ENCODE measurements at regions not wholly inside any gene's neighbourhood (a gene's known extent, or its start where the extent isn't known, plus 50 kb on each side); places are given as distances from the start of the nearest gene placed in this dataset.

GRCh38 chr13:59447846-59448620, 715.7 kb downstream of the DIAPH3 start:
- Histone ChIP-seq H3K4me2 (no peak overlapping the region), H4K20me1 (no peaks in the 10 kb centered on the region), H3K9me3 (replicated peaks in 1 of 11) (no peaks in the 10 kb centered on the region), H3K9ac (no peak overlapping the region), H3K4me3 (no peak overlapping the region), H3K27ac (no peak overlapping the region), H3K4me1 (peaks cover 0 to 44% (median 18%) of the 10 kb centered on the region in 10 experiments; a peak in 16 of 20 replicates), H3K27me3 (no peaks in the 10 kb centered on the region), H3K36me3 (no peaks in the 10 kb centered on the region)
- TF ChIP-seq Cebpa-rat (IDR thresholded peaks at IDR 0.05): no peak

DNA sequence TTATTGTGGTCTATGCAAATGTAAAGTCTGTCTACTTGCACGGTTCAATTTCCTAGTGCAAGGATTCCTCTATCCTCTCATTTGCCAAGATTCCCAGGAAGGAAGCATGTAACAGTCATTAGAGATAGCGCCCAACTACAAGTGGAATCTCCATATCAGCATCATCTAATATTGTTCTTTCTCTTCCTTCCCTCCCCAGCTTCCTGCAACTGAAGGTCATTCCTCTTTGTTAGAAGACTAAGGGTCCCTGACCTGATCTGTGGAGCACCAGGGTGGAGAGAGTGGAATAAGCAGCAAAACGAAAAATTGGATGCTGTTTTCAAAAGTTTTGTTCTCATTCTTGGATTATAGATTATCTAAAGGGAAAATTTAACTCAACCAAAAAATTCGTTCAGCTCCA, 714.0 kb downstream of the DIAPH3 start:
- Histone ChIP-seq H3K9me3 (replicated peaks in 1 of 11) (no peaks in the 10 kb centered on the region), H3K36me3 (no peaks in the 10 kb centered on the region), H4K20me1 (no peaks in the 10 kb centered on the region), H3K27me3 (no peaks in the 10 kb centered on the region), H3K4me2 (no peak overlapping the region), H3K27ac (no peak overlapping the region), H3K9ac (no peak overlapping the region), H3K4me3 (no peak overlapping the region), H3K4me1 (peaks cover 0 to 61% (median 22%) of the 10 kb centered on the region in 10 experiments; a peak in 16 of 20 replicates)
- TF ChIP-seq Cebpa-rat (IDR thresholded peaks at IDR 0.05): no peak

- Histone ChIP-seq H3K27ac (no peak overlapping the region), H3K9me3 (replicated peaks in 1 of 11) (no peaks in the 10 kb centered on the region), H3K4me1 (peaks cover 0 to 66% (median 22%) of the 10 kb centered on the region in 10 experiments; a peak in 16 of 20 replicates), H4K20me1 (no peaks in the 10 kb centered on the region), H3K36me3 (no peaks in the 10 kb centered on the region), H3K9ac (no peak overlapping the region), H3K27me3 (no peaks in the 10 kb centered on the region), H3K4me3 (no peak overlapping the region), H3K4me2 (peak overlapping the region in 2 of 11 experiments; percentile 85 to 89; a peak in 3 of 22 replicates)
- no peak for TF ChIP-seq Cebpa-rat (IDR thresholded peaks at IDR 0.05)
Observed at GRCh38 chr13:59450229-59450628, 713.5 kb downstream of the DIAPH3 start.

DNA sequence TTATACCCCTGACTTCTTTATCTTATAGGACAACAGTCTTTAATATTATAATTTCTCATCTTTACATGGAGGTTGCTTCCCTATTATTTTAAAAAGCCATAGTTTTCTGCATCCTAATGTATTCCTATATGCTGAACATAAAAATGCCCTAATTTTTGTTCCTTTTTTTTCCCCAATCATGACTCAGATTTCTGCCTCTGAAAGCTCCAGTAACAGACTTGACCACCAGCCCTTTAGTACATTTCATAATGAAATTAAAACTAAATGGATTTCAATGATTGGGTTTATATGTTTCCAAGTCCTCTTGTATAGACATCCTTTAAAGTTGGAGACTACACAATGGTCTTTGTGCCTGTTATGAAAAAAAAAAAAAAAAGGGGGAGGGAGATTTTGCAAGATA, 712.5 kb downstream of the DIAPH3 start:
- Histone ChIP-seq H3K4me2 (peak overlapping the region in 6 of 11 experiments; percentile 69 to 89 (median 78); a peak in 10 of 22 replicates), H3K27me3 (no peaks in the 10 kb centered on the region), H3K27ac (no peak overlapping the region), H3K4me3 (no peak overlapping the region), H3K9ac (no peak overlapping the region), H4K20me1 (no peaks in the 10 kb centered on the region), H3K4me1 (peaks cover 0 to 66% (median 22%) of the 10 kb centered on the region in 10 experiments; a peak in 16 of 20 replicates), H3K36me3 (no peaks in the 10 kb centered on the region), H3K9me3 (replicated peaks in 1 of 11) (no peaks in the 10 kb centered on the region)
- no peak for TF ChIP-seq Cebpa-rat (IDR thresholded peaks at IDR 0.05)

DNA sequence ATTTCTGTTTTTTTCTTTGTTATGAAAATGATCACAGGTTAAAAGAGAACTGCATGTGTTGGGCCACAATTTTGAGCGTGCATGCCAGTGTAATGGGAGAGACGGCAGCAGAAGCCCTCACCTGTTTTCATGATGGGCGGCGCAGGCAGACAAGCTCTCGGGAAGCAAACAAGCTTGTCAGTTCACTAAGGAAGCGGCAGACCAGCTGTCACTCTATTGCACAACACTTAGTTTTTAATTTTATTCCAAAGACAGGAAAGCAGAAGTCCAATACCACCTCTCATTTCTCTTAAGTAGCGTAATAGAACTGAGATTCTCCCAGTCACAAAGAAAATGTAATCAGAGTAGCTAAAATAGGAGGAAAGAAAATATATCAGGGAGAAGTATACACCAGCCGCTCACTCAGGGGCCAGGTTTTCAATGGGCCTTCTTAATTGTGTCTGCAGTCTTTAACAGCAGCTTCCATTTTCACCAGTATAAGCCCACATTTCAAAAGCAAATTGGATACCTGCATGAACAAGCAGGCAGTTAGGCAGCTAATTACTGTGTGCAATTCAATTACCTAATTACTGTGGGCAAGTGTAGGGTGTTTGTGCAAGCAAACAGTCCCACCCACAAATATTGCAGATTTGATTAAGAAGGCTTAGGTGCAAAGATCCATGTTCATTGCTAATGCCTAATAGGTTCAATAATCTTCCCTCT, 711.4 kb downstream of the DIAPH3 start:
- H3K4me3 ChIP-seq: no peak overlapping the region; a peak in 1 of 20 replicates
- peak; percentile 43 to 97 (median 81); a peak in 18 of 22 replicates for TF ChIP-seq Cebpa-rat (IDR thresholded peaks at IDR 0.05)
- H3K27me3 ChIP-seq: no peaks in the 10 kb centered on the region
- peaks cover 0 to 58% (median 22%) of the 10 kb centered on the region in 10 experiments; a peak in 16 of 20 replicates for H3K4me1 ChIP-seq
- H4K20me1 ChIP-seq: no peaks in the 10 kb centered on the region
- no peaks in the 10 kb centered on the region for H3K36me3 ChIP-seq
- no peaks in the 10 kb centered on the region for H3K9me3 ChIP-seq (replicated peaks in 1 of 11)
- peak overlapping the region in 6 of 11 experiments; percentile 20 to 50 (median 43); a peak in 11 of 22 replicates for H3K27ac ChIP-seq
- H3K9ac ChIP-seq: no peak overlapping the region; a peak in 1 of 22 replicates
- H3K4me2 ChIP-seq: peak overlapping the region in 8 of 11 experiments; percentile 18 to 89 (median 74); a peak in 15 of 22 replicates

DNA sequence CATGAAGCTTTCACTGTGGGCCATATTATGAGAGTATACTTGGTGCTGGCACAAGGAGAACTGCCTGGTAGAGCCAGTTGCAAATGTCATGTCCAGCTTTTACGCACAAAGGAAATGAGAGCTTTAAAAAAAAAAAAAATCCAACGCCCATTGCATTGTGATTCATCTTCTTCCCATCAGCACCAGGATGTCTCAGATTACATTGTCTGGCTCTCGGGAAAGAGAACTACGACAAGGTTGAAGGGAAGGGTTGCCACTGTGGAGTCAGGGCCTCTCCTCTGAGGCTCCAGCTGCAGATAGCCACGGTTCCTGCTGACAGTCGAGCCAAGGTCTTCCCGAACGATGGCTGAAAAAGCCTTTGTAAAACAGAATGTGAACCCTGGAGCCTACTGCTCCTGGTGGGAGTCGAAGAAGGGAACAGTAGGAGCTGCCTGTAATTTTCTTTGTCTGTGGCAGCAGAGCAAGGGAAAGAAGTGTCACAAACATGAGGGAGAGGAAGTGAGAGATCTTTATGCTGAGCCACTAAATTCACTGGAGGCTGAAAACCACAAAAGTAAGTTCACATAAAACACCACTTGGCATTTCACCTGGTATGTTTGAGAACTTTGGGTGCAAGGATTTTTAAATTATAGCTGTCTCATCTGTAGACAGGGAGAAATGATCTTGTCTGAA, 704.7 kb downstream of the DIAPH3 start:
- peaks cover 22 to 56% (median 44%) of the 10 kb centered on the region in 10 experiments for H3K4me1 ChIP-seq
- no peaks in the 10 kb centered on the region for H3K27me3 ChIP-seq
- H3K9ac ChIP-seq: peak overlapping the region in 4 of 11 experiments; percentile 4 to 61 (median 42); a peak in 8 of 22 replicates
- TF ChIP-seq Cebpa-rat (IDR thresholded peaks at IDR 0.05): no peak
- H3K36me3 ChIP-seq: no peaks in the 10 kb centered on the region
- H3K4me3 ChIP-seq: no peak overlapping the region; a peak in 2 of 20 replicates
- peak overlapping the region in 6 of 11 experiments; percentile 24 to 71 (median 48); a peak in 10 of 22 replicates for H3K27ac ChIP-seq
- no peaks in the 10 kb centered on the region for H4K20me1 ChIP-seq
- peak overlapping the region; percentile 9 to 89 (median 59); a peak in 21 of 22 replicates for H3K4me2 ChIP-seq
- no peaks in the 10 kb centered on the region for H3K9me3 ChIP-seq (replicated peaks in 1 of 11)

GRCh38 chr13:59459972-59460371, 703.8 kb downstream of the DIAPH3 start:
- Histone ChIP-seq H3K9ac (no peak overlapping the region), H3K4me2 (peak overlapping the region; percentile 9 to 89 (median 59); a peak in 18 of 22 replicates), H3K27ac (0 out of 22 replicates have a peak overlapping the region, but pooled peaks of 1 of the 11 experiments have one; percentile 71), H3K9me3 (replicated peaks in 1 of 11) (no peaks in the 10 kb centered on the region), H4K20me1 (no peaks in the 10 kb centered on the region), H3K27me3 (no peaks in the 10 kb centered on the region), H3K4me1 (peaks cover 29 to 56% (median 47%) of the 10 kb centered on the region in 10 experiments), H3K4me3 (no peak overlapping the region), H3K36me3 (no peaks in the 10 kb centered on the region)
- no peak for TF ChIP-seq Cebpa-rat (IDR thresholded peaks at IDR 0.05)

- Histone ChIP-seq H3K9ac (no peak overlapping the region), H3K36me3 (no peaks in the 10 kb centered on the region), H3K9me3 (replicated peaks in 1 of 11) (no peaks in the 10 kb centered on the region), H3K4me2 (peak overlapping the region in 3 of 11 experiments; percentile 13 to 89 (median 76); a peak in 2 of 22 replicates), H4K20me1 (no peaks in the 10 kb centered on the region), H3K27ac (no peak overlapping the region), H3K27me3 (no peaks in the 10 kb centered on the region), H3K4me3 (no peak overlapping the region), H3K4me1 (peaks cover 32 to 62% (median 50%) of the 10 kb centered on the region in 10 experiments)
- no peak for TF ChIP-seq Cebpa-rat (IDR thresholded peaks at IDR 0.05)
Observed at GRCh38 chr13:59461411-59461810, 702.3 kb downstream of the DIAPH3 start.

Measured in BLaER1 treated with 17β-estradiol and CSF1 and Interleukin-3, amounts not matched to agents 10 nM and 100 nM (cell line).